NCI-H146 (cell line): ENCODE measurements at regions not wholly inside any gene's neighbourhood (a gene's known extent, or its start where the extent isn't known, plus 50 kb on each side); places are given as distances from the start of the nearest gene placed in this dataset.
"Not testable (repeated sequence)": the region's sequence is repeated elsewhere in the genome, so short reads cannot be mapped to it uniquely, and the experiment has no call there.

ENCODE experiments used
- DNase-seq: peaks from one replicate; lab custom pipeline; 2025; lab: John Stamatoyannopoulos, UW

DNA sequence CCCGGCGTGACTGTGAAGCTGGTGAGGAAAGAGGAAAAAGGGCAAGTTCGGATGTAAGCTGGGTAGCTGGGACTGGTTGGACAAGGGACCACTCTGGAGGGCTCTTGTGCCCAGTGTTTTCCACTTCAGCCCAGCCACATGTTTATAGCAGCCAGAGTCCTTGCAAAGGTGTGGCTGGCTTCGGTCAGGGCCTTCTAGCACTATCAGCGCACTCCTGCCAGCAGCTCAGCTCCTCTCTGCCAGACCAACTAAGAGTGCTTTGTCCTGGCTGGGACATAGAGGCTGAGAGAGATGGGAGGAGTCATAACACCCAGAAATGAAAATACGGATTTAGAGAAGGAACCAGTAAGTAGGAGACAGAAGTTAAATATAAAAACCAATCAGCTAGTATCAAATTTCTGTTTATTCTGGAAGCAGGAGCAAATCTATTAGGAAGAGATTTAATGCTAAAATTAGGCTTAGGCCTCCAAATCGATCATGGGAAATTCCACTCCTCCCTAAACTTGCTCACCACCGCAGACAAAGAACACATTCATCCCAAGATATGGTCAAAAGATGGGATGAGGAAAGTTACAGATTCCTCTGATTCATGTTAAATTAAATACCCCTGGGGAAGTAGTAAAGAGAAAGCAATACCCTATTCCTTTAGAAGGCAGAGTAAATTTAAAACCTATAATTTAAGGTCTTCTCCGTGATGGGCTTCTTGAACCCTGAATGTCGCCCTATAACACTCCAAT, 135.0 kb downstream of the RALA start:
- DNase-seq: no peak

- no peak for DNase-seq
Observed at GRCh38 chr7:39761449-39761848, 138.1 kb downstream of the RALA start.

- DNase-seq: not testable (repeated sequence)
Observed at GRCh38 chr7:39762466-39762865, 139.1 kb downstream of the RALA start.

DNA sequence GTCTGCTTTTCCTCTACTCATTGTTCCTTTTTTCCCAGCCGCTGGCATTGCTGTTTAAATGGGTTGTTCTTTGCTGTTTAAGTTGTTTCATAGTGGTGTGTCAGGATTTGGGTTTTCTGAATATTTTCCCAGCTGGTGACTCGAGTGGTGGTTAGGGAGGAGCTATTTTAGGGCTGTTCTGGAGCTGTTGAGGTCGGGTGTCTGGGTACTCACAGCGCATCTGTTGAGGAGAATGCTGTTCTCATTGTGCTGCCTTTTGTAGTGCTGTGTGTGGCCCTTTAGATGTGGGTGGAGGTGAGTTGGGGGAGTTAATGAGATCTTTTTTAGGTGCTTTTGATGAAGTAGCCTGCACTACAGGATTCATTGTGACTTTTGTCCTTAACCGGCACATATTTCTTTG, 139.5 kb downstream of the RALA start:
- DNase-seq: not testable (repeated sequence)

DNA sequence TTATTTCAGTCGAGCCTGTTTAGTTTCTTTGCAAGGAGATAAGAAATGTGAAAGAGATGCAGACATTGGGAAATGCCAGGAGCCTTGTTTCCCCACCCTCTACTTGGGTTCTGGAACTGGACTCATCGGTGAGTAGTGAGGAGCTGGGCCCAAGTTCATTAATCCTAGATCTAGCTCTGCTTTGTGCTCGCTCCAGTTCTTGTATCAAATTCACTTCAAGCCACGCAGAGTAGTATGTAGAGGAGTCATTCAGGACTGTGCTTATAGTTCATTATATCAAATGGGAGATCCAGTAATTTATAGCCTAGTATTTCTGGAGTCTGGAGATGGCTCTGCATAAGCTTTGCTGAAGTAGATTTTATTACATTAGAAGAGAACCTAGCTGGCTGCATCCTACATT, 142.5 kb downstream of the RALA start:
- DNase-seq: not testable (repeated sequence)

DNA sequence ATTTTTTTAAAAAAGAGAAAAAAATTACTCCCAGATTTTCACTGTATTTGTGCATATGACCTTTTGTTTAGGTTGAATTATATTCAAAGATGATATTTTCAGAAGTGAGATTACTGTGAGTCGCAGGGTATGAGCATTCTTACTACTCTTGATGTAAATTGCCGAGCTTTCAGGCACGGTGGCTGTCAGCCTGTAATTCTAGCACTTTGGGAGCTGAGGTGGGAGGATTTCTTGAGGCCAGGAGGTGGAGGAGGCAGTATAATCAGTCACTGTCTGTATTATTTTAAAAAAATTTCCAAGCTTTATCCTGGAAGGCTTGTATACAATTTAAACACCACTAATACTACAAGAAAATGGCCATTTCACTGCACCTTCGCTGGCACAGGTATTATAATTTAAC, 145.1 kb downstream of the RALA start:
- not testable (repeated sequence) for DNase-seq

GRCh38 chr7:39774341-39774851, 151.0 kb downstream of the RALA start:
- not testable (repeated sequence) for DNase-seq

- DNase-seq: not testable (repeated sequence)
Observed at GRCh38 chr7:39781557-39781956, 158.2 kb downstream of the RALA start.

GRCh38 chr7:39786440-39786839, 163.1 kb downstream of the RALA start:
- DNase-seq: not testable (repeated sequence)

DNA sequence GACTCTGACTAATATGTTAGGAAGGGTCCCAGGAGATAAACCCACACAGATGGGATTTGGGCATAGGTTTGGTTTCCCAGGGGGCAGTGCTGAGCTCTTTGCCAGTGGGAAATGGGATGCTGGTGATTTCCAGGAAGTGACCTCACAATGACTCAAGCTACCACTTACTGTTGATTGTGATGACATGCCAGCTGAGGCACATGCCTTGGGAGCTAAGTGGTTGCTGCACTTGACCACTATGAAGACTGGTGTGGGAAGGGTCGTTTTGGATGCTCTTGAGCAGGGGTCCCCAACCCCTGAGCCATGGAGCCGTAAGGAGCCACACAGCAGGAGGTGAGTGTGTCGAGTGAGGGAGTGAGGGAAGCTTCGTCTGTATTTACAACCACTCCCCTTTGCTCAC, 159.0 kb upstream of the CDK13 start:
- DNase-seq: not testable (repeated sequence)

- not testable (repeated sequence) for DNase-seq
Observed at GRCh38 chr7:39791911-39792310, 158.1 kb upstream of the CDK13 start.

GRCh38 chr7:39793026-39793425, 157.0 kb upstream of the CDK13 start:
- not testable (repeated sequence) for DNase-seq

DNA sequence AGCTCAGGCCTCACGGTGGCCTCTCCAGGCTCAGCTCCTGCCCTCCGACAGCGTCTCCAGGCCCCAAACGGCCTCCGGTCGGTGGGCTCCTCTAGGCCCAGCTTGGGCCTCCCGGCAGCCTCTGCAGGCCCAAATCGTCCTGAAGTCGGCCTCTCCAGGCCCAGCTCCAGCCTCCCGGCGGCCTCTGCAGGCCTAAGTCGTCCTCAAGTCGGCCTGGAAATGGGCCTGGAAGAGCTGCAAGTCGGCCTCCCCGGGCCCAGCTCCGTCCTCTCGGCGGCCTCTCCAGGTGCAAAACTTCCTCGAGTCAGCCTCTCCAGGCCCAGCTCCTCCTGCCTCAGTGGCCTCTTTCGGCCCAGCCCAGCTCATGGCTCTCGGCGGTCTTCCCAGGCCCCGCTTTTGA, 156.2 kb upstream of the CDK13 start:
- DNase-seq: not testable (repeated sequence)

- not testable (repeated sequence) for DNase-seq
Observed at GRCh38 chr7:39796947-39797346, 153.1 kb upstream of the CDK13 start.

GRCh38 chr7:39798077-39798476, 152.0 kb upstream of the CDK13 start:
- DNase-seq: not testable (repeated sequence)

DNA sequence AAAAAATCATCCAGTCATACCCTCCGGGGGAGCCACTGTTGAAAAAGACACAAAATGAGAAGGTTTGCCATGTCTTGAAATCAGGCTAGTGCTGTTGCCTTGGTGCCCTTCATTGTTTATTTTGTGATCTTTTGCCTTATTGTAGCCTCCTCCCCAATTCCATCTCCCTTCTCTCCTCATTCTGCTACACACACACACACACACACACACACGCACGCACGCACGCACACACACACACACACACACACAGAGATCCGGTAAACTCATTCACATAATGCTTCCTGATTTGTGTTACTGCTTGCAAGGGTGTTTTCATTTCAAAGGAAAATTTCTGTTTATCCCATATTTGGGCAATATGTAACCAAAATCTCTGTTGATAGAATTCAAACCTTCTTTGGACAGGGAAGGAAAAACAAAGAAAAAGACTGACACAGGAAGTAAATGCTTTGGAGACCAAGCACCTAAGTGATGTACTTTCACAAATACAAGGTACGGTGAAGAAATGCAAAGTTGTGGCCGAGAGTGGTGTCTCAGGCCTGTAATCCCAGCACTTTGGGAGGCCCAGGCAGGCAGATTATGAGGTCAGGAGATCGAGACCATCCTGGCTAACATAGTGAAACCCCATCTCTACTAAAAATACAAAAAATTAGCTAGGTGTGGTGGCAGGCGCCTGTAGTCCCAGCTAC, 141.1 kb upstream of the CDK13 start:
- DNase-seq: no peak

GRCh38 chr7:39810204-39810642, 139.8 kb upstream of the CDK13 start:
- no peak for DNase-seq

DNA sequence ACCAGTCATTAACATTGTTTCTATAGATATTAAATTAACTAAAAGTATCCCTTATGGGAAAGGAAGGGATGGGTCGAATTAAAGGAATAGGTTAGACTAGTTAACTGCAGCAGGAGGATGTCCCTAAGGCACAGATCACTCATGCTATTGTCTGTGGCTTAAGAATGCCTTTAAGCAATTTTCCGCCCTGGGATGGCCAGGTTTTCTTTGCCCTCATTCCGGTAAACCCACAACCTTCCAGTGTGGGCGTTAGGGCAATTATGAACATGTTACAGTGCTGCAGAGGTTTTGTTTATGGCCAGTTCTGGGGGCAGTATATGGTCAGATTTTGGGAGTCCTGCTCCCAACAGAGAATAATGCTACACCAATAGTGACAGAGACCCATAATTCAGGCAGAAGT, 139.3 kb upstream of the CDK13 start:
- no peak for DNase-seq

DNA sequence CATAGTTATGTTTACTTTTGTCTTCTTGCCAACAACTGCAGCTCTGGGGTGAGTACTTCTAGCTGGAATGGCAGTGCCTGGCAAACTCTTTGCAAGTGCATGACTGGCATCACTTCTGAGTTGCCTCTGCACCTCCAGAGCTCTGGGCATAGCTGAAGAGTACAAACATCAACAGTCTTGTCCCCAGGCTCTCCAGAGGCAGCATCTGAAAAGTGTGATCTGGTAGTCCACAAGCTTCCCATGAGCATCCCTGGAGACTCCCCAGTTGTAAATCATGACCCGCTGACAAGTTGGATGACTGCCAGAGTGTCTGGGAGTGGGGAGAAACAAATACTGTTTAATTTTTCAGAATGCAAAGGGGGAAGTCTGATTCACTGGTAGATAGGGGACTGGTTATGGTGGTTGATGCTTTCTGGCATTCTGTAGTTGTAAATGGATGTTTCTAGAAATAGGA, 138.9 kb upstream of the CDK13 start:
- peak; percentile 27 for DNase-seq

- no peak for DNase-seq
Observed at GRCh38 chr7:39816462-39817060, 133.5 kb upstream of the CDK13 start.

GRCh38 chr7:39819514-39819913, 130.5 kb upstream of the CDK13 start:
- DNase-seq: no peak

GRCh38 chr7:39824456-39825200, 125.4 kb upstream of the CDK13 start:
- no peak for DNase-seq
